Loucy (cell line): ENCODE measurements at regions not wholly inside any gene's neighbourhood (a gene's known extent, or its start where the extent isn't known, plus 50 kb on each side); places are given as distances from the start of the nearest gene placed in this dataset.

Experiments
- EZH2phosphoT487 ChIP-seq: fragments of 200-600 bp; IDR thresholded peaks from 2 replicates; pipeline ENCODE4 v1.6.1; 2018; ENCODE audit warnings: antibody characterized with exemption, mild to moderate bottlenecking, moderate library complexity, borderline replicate concordance
- TF ChIP-seq, protein P1 (sequence below): fragments of 200-600 bp; sonication (generic); conservative IDR thresholded peaks from 2 replicates; pipeline ENCODE4 v1.5.1; 2014; ENCODE audit warnings: mild to moderate bottlenecking, antibody characterized with exemption, low read length

DNA sequence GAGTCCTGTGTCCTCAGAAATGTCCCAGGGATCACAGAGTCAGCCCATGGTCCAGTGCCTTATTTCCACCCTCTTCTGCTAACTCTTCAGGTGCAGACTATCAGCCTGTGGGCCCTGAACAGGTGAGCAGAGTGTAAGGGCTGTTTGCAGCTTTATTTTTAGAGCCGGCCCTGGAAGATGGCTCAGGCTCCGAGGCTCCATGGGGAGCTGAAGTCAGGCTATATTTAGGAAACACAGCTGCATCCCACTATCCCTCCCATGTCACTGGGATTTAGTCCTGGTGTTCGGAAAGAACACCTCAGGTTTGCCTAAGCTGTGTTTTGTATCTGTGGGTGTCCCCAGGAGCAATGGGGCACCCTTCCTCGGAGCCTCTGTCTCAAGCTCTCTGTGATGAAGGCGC lies 126.9 kb downstream of the RPS24 start:
- TF ChIP-seq, protein P1, sequence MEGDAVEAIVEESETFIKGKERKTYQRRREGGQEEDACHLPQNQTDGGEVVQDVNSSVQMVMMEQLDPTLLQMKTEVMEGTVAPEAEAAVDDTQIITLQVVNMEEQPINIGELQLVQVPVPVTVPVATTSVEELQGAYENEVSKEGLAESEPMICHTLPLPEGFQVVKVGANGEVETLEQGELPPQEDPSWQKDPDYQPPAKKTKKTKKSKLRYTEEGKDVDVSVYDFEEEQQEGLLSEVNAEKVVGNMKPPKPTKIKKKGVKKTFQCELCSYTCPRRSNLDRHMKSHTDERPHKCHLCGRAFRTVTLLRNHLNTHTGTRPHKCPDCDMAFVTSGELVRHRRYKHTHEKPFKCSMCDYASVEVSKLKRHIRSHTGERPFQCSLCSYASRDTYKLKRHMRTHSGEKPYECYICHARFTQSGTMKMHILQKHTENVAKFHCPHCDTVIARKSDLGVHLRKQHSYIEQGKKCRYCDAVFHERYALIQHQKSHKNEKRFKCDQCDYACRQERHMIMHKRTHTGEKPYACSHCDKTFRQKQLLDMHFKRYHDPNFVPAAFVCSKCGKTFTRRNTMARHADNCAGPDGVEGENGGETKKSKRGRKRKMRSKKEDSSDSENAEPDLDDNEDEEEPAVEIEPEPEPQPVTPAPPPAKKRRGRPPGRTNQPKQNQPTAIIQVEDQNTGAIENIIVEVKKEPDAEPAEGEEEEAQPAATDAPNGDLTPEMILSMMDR: no peak
- no peak for TF ChIP-seq EZH2phosphoT487
